Fibroblast of lung (primary cell): ENCODE measurements at regions not wholly inside any gene's neighbourhood (a gene's known extent, or its start where the extent isn't known, plus 50 kb on each side); places are given as distances from the start of the nearest gene placed in this dataset.
"Not testable (repeated sequence)": the region's sequence is repeated elsewhere in the genome, so short reads cannot be mapped to it uniquely, and the experiment has no call there.

Experiments
- CTCF ChIP-seq, 2 donors: IDR thresholded peaks in 1 of 2; conservative IDR thresholded peaks in 1 of 2; 1 replicate in 1 of 2; 2 replicates in 1 of 2; pipeline ENCODE4 v1.5.1; 2011 to 2012; ENCODE audit warnings: low read length in 2 of 2, control low read depth in 1 of 2, inconsistent platforms in 1 of 2, low read depth in 1 of 2, mild to moderate bottlenecking in 1 of 2
- EZH2 ChIP-seq: IDR thresholded peaks from 2 replicates; pipeline ENCODE4 v1.5.1; 2012; ENCODE audit warnings: low read length, control low read depth, mild to moderate bottlenecking; ENCODE audit errors: missing control alignments

- not testable (repeated sequence) for TF ChIP-seq CTCF (conservative IDR thresholded peaks at IDR 0.05 in 1 of 2, IDR thresholded peaks at IDR 0.05 in 1 of 2; ENCODE audit: low read depth in 1 of 2, low read length in 2 of 2); EZH2
Observed at GRCh38 chr5:68020461-68020969, 195.0 kb upstream of the PIK3R1 start.
